Sigmoid colon (tissue), 6 donors: ENCODE measurements at regions not wholly inside any gene's neighbourhood (a gene's known extent, or its start where the extent isn't known, plus 50 kb on each side); places are given as distances from the start of the nearest gene placed in this dataset.

Source experiments
- DNase-seq: peaks from one replicate; pipeline ENCODE4 v3.0.0-alpha.2; 2019
- H3K27ac ChIP-seq, 4 donors: fragments of 200-600 bp; sonication (generic); one replicate each; pipeline ENCODE4 v1.5.1; 2016 to 2019; ENCODE audit warnings: mild to moderate bottlenecking in 1 of 4
- H3K27me3 ChIP-seq, 3 donors: fragments of 200-600 bp; sonication (generic); one replicate each; pipeline ENCODE4 v1.5.1; 2019; ENCODE audit warnings: mild to moderate bottlenecking in 1 of 3
- H3K36me3 ChIP-seq, 4 donors: fragments of 200-600 bp; sonication (generic); one replicate each; pipeline ENCODE4 v1.5.1; 2016 to 2019
- H3K4me1 ChIP-seq, 4 donors: fragments of 200-600 bp; sonication (generic); one replicate each; pipeline ENCODE4 v1.5.1; 2017 to 2019
- H3K4me3 ChIP-seq, 4 donors: fragments of 200-600 bp; sonication (generic); one replicate each; pipeline ENCODE4 v1.5.1; 2017 to 2019; ENCODE audit warnings: mild to moderate bottlenecking in 2 of 4, moderate library complexity in 1 of 4
- H3K9me3 ChIP-seq, 4 donors: fragments of 200-600 bp in 3 of 4; sonication (generic) in 3 of 4; one replicate each; pipeline versions ENCODE4 v1.5.1 to v1.6.1; 2013 to 2019
- CTCF ChIP-seq, 4 experiments: fragments of 450-650 bp in 3 of 4; fragments of 200-600 bp in 1 of 4; IDR thresholded peaks; one replicate each; pipeline ENCODE4 v1.5.1; 2016 to 2019; ENCODE audit warnings: antibody characterized with exemption in 4 of 4, mild to moderate bottlenecking in 3 of 4, moderate library complexity in 2 of 4
- EP300 ChIP-seq, 4 donors: sonication (generic); formaldehyde crosslinking; IDR thresholded peaks; one replicate each; pipeline ENCODE4 v1.6.1; 2017; ENCODE audit warnings: antibody characterized with exemption in 4 of 4
- POLR2A ChIP-seq, 2 donors: fragments of 450-650 bp; IDR thresholded peaks; one replicate each; pipeline ENCODE4 v1.6.1; 2016; ENCODE audit warnings: antibody characterized with exemption in 2 of 2, mild to moderate bottlenecking in 2 of 2, moderate library complexity in 2 of 2
- POLR2AphosphoS5 ChIP-seq, 4 donors: sonication (generic); formaldehyde crosslinking; IDR thresholded peaks; one replicate each; pipeline ENCODE4 v1.6.1; 2017; ENCODE audit warnings: antibody characterized with exemption in 4 of 4
- WGBS, 2 donors: extraction: QIAGEN DNeasy Blood & Tissue Kit; methylation state at CpG; one replicate each; pipeline ENCODE4 v1.1.7; 2013; 5-methylcytosine and 5-hydroxymethylcytosine counted together
- intact Hi-C: fragments of 100-400 bp; cut with DNase I; formaldehyde crosslinking; loops from one replicate; pipeline ENCODE4 v1.15.1; 2023
- donor health status: healthy with polysubstance abuse.
- donor health status: healthy.

GRCh38 chr1:110768605-110769004 is 93.9 kb upstream of the KCNA3 start:
- H3K4me1 ChIP-seq, result no peaks in the 10 kb centered on the region
- peaks cover 0 to 19% (median 5%) of the 10 kb centered on the region in 3 donors for H3K27me3 ChIP-seq
- TF ChIP-seq POLR2A (IDR thresholded peaks at IDR 0.05), result no peak
- no peak for TF ChIP-seq CTCF (IDR thresholded peaks at IDR 0.05)
- TF ChIP-seq POLR2AphosphoS5 (IDR thresholded peaks at IDR 0.05), result no peak
- no peak for TF ChIP-seq EP300 (IDR thresholded peaks at IDR 0.05)
- 57 to 61% methylated on average over 2 of the region's 2 CpGs for WGBS, 2 donors
- no peaks in the 10 kb centered on the region for H3K36me3 ChIP-seq
- no peak overlapping the region for H3K4me3 ChIP-seq
- H3K27ac ChIP-seq, result no peak overlapping the region
- intact Hi-C loops, result no loop called here
- no peaks in the 10 kb centered on the region for H3K9me3 ChIP-seq
- no peak for DNase-seq

- no peak for DNase-seq
- peaks cover 0 to 28% (median 5%) of the 10 kb centered on the region in 3 donors for H3K27me3 ChIP-seq
- no peaks in the 10 kb centered on the region for H3K36me3 ChIP-seq
- 0 to 4% methylated on average over 1 of the region's 1 CpG for WGBS, 2 donors
- H3K4me1 ChIP-seq, result no peaks in the 10 kb centered on the region
- H3K9me3 ChIP-seq, result no peaks in the 10 kb centered on the region
- no peak overlapping the region for H3K27ac ChIP-seq
- no peak overlapping the region for H3K4me3 ChIP-seq
- TF ChIP-seq EP300 (IDR thresholded peaks at IDR 0.05), result no peak
- TF ChIP-seq CTCF (IDR thresholded peaks at IDR 0.05), result no peak
- intact Hi-C loops, result loop anchor here (1.0 kb wide), 1 partner anchor 136 kb away; no protein-coding TSS in a partner anchor
Measured at GRCh38 chr1:110766336-110766647, 91.6 kb upstream of the KCNA3 start.

GRCh38 chr1:110765640-110766335 is 91.0 kb upstream of the KCNA3 start:
- TF ChIP-seq POLR2A (IDR thresholded peaks at IDR 0.05) (no peak), CTCF (IDR thresholded peaks at IDR 0.05) (peak; percentile 15 to 66 (median 56))
- Histone ChIP-seq H3K9me3 (no peaks in the 10 kb centered on the region), H3K27me3 (peaks cover 0 to 30% (median 5%) of the 10 kb centered on the region in 3 donors), H3K4me3 (no peak overlapping the region), H3K4me1 (no peaks in the 10 kb centered on the region), H3K27ac (no peak overlapping the region), H3K36me3 (no peaks in the 10 kb centered on the region)
- intact Hi-C loops, result loop anchor here (1.0 kb wide), 1 partner anchor 135 kb away; no protein-coding TSS in a partner anchor
- WGBS, 2 donors, result 16 to 24% methylated on average over 5 of the region's 5 CpGs
- DNase-seq, result no peak

- Histone ChIP-seq H3K27me3 (peaks cover 0 to 50% (median 4%) of the 10 kb centered on the region in 3 donors), H3K9me3 (no peaks in the 10 kb centered on the region), H3K36me3 (no peaks in the 10 kb centered on the region), H3K27ac (no peak overlapping the region), H3K4me3 (no peak overlapping the region), H3K4me1 (no peaks in the 10 kb centered on the region)
- DNase-seq, result no peak
- TF ChIP-seq EP300 (IDR thresholded peaks at IDR 0.05), result no peak
- no peak for TF ChIP-seq CTCF (IDR thresholded peaks at IDR 0.05)
- intact Hi-C loops, result no loop called here
- 63 to 80% methylated on average over 4 of the region's 4 CpGs for WGBS, 2 donors
Measured at GRCh38 chr1:110763149-110763548, 88.4 kb upstream of the KCNA3 start.

GRCh38 chr1:110760321-110760720 is 85.6 kb upstream of the KCNA3 start:
- intact Hi-C loops, result no loop called here
- H3K4me3 ChIP-seq, result no peak overlapping the region
- no peaks in the 10 kb centered on the region for H3K9me3 ChIP-seq
- 59 to 60% methylated on average over 2 of the region's 2 CpGs for WGBS, 2 donors
- no peak overlapping the region for H3K27ac ChIP-seq
- no peak for DNase-seq
- TF ChIP-seq EP300 (IDR thresholded peaks at IDR 0.05) (no peak), POLR2AphosphoS5 (IDR thresholded peaks at IDR 0.05) (no peak), CTCF (IDR thresholded peaks at IDR 0.05) (no peak), POLR2A (IDR thresholded peaks at IDR 0.05) (no peak)
- H3K36me3 ChIP-seq, result no peaks in the 10 kb centered on the region
- H3K27me3 ChIP-seq, result peaks cover 0 to 45% (median 0%) of the 10 kb centered on the region in 3 donors
- H3K4me1 ChIP-seq, result no peaks in the 10 kb centered on the region
